Gastrocnemius medialis (tissue), 4 donors: ENCODE measurements at regions not wholly inside any gene's neighbourhood (a gene's known extent, or its start where the extent isn't known, plus 50 kb on each side); places are given as distances from the start of the nearest gene placed in this dataset.

Experiments
- ATAC-seq, 2 donors: fragments of 150-250 bp; one replicate each; pipeline ENCODE4 v1.9.1; 2016
- DNase-seq, 2 donors: peaks; one replicate each; pipeline ENCODE4 v3.0.0-alpha.2; 2019
- H3K27ac ChIP-seq, 4 donors: fragments of 200-600 bp; sonication (generic); 1 replicate in 1 of 4; 2 replicates in 3 of 4; pipeline ENCODE4 v1.5.1; 2016 to 2018; ENCODE audit warnings: mild to moderate bottlenecking in 2 of 4, moderate library complexity in 1 of 4
- H3K27me3 ChIP-seq, 3 donors: fragments of 200-600 bp; sonication (generic) in 2 of 3; 1 replicate in 1 of 3; 2 replicates in 2 of 3; pipeline versions ENCODE4 v1.5.1 to v1.6.0; 2016 to 2019; ENCODE audit warnings: mild to moderate bottlenecking in 1 of 3, moderate library complexity in 1 of 3
- H3K36me3 ChIP-seq, 2 donors: fragments of 200-600 bp; sonication (generic) in 1 of 2; one replicate each; pipeline ENCODE4 v1.5.1; 2017 to 2018
- H3K4me1 ChIP-seq, 2 donors: fragments of 200-600 bp; sonication (generic) in 1 of 2; one replicate each; pipeline ENCODE4 v1.5.1; 2016 to 2017; ENCODE audit warnings: mild to moderate bottlenecking in 2 of 2
- H3K4me3 ChIP-seq, 4 donors: fragments of 200-600 bp; sonication (generic) in 3 of 4; 1 replicate in 1 of 4; 2 replicates in 3 of 4; pipeline ENCODE4 v1.5.1; 2016 to 2019; ENCODE audit warnings: mild to moderate bottlenecking in 2 of 4
- H3K9me3 ChIP-seq, 3 donors: fragments of 200-600 bp; sonication (generic) in 2 of 3; 1 replicate in 1 of 3; 2 replicates in 2 of 3; pipeline ENCODE4 v1.5.1; 2016 to 2019
- POLR2A ChIP-seq, 2 donors: fragments of 450-650 bp; IDR thresholded peaks; one replicate each; pipeline ENCODE4 v1.6.1; 2017; ENCODE audit warnings: antibody characterized with exemption in 2 of 2, mild to moderate bottlenecking in 2 of 2, moderate library complexity in 2 of 2
- in situ Hi-C, 4 donors: fragments of 200-750 bp; cut with MboI; loops; one replicate each; pipeline versions ENCODE4 v1.15.0 to v1.8.0; 2017; ENCODE audit warnings: low sequenced_read_pairs in 4 of 4
- intact Hi-C: fragments of 100-400 bp; cut with DNase I; formaldehyde crosslinking; loops from one replicate; pipeline ENCODE4 v1.15.1; 2023; ENCODE audit warnings: low total_unique reads
- TF ChIP-seq, protein P1 (sequence below), 5 experiments: fragments of 450-650 bp in 3 of 5; fragments of 200-600 bp in 2 of 5; sonication (generic) in 2 of 5; IDR thresholded peaks in 4 of 5; conservative IDR thresholded peaks in 1 of 5; 1 replicate in 4 of 5; 2 replicates in 1 of 5; pipeline ENCODE4 v1.5.1; 2016 to 2019; ENCODE audit warnings: antibody characterized with exemption in 5 of 5, mild to moderate bottlenecking in 3 of 5, moderate library complexity in 3 of 5

DNA sequence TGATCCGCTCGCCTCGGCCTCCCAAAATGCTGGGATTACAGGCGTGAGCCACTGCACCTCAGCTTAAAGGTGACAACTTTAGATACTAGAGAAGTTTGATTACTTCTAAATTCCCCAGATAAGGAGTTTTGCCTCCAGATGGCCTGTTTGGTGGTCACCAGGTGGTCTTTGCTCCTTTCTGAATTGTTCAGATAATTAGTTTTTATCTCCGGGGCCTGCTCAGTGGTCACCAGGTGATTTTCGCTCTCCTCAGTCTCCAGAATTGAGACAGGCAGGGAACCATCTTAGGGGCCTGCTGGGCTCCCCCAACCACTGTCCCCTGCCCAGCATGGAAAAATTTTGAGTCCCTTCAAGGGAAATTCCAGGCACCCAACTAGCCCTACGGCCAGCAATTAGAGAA lies 62.6 kb downstream of the GPR6 start:
- ATAC-seq (no peak), DNase-seq (no peak)
- no peaks in the 10 kb centered on the region for H3K27me3 ChIP-seq
- no peak overlapping the region for H3K4me3 ChIP-seq
- no peak for TF ChIP-seq POLR2A (IDR thresholded peaks at IDR 0.05)
- TF ChIP-seq, protein P1, sequence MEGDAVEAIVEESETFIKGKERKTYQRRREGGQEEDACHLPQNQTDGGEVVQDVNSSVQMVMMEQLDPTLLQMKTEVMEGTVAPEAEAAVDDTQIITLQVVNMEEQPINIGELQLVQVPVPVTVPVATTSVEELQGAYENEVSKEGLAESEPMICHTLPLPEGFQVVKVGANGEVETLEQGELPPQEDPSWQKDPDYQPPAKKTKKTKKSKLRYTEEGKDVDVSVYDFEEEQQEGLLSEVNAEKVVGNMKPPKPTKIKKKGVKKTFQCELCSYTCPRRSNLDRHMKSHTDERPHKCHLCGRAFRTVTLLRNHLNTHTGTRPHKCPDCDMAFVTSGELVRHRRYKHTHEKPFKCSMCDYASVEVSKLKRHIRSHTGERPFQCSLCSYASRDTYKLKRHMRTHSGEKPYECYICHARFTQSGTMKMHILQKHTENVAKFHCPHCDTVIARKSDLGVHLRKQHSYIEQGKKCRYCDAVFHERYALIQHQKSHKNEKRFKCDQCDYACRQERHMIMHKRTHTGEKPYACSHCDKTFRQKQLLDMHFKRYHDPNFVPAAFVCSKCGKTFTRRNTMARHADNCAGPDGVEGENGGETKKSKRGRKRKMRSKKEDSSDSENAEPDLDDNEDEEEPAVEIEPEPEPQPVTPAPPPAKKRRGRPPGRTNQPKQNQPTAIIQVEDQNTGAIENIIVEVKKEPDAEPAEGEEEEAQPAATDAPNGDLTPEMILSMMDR (IDR thresholded peaks at IDR 0.05 in 4 of 5, conservative IDR thresholded peaks at IDR 0.05 in 1 of 5) = no peak
- intact Hi-C loops (no loop called here), in situ Hi-C loops (loop anchor here in 3 of 4 donors (10.0 to 25.0 kb wide), 2 partner anchors 336 to 503 kb away; no protein-coding TSS in a partner anchor)
- H3K27ac ChIP-seq = no peak overlapping the region
- peaks cover 0 to 4% (median 0%) of the 10 kb centered on the region in 3 donors for H3K9me3 ChIP-seq
- H3K36me3 ChIP-seq = no peaks in the 10 kb centered on the region
- no peaks in the 10 kb centered on the region for H3K4me1 ChIP-seq

DNA sequence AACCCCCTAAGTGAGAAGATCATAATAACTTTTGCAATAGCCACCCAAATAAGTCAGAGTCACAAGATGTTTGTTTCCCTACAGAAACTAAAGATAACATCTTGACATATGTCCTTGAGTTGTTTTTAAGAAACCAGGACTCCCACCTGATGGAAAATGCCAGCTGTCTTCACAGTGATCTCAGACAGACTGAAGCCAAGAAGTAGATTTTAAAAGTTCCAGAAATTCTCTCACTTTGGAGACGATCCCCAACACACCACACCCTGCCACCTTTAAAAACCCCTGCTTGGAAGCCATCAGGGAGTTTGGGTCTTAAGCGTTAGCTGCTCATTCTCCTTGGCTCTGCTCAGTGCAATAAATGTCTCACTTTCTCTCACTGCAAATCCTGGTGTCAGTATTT lies 63.0 kb downstream of the GPR6 start:
- intact Hi-C loops = no loop called here
- H3K36me3 ChIP-seq = no peaks in the 10 kb centered on the region
- TF ChIP-seq, protein P1 (IDR thresholded peaks at IDR 0.05 in 4 of 5, conservative IDR thresholded peaks at IDR 0.05 in 1 of 5) = no peak
- no peak for TF ChIP-seq POLR2A (IDR thresholded peaks at IDR 0.05)
- no peak overlapping the region for H3K27ac ChIP-seq
- ATAC-seq (no peak), DNase-seq (no peak)
- H3K4me3 ChIP-seq = no peak overlapping the region
- in situ Hi-C loops = loop anchor here in 3 of 4 donors (10.0 to 25.0 kb wide), 2 partner anchors 336 to 504 kb away; no protein-coding TSS in a partner anchor
- no peaks in the 10 kb centered on the region for H3K27me3 ChIP-seq
- H3K4me1 ChIP-seq = no peaks in the 10 kb centered on the region
- peaks cover 0 to 4% (median 0%) of the 10 kb centered on the region in 3 donors for H3K9me3 ChIP-seq

DNA sequence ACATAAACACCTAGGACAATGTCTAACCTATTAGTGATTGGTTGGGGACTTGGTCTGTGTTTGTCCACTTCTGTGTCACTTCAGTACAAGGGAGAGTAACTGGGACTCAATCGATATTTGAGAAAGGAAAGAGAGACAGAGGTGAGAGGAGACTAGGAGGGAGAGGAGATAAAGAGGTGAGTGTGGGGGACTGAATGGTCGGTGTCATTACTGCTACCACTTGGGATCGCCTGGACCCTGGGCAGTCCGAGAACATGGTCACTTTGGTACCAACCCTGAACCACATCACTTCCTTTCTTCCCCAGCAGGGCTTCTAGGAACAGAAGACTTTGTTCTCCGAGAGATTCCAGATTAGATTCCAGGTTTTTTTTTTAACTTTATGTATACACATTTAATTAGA lies 63.7 kb downstream of the GPR6 start:
- intact Hi-C loops = no loop called here

DNA sequence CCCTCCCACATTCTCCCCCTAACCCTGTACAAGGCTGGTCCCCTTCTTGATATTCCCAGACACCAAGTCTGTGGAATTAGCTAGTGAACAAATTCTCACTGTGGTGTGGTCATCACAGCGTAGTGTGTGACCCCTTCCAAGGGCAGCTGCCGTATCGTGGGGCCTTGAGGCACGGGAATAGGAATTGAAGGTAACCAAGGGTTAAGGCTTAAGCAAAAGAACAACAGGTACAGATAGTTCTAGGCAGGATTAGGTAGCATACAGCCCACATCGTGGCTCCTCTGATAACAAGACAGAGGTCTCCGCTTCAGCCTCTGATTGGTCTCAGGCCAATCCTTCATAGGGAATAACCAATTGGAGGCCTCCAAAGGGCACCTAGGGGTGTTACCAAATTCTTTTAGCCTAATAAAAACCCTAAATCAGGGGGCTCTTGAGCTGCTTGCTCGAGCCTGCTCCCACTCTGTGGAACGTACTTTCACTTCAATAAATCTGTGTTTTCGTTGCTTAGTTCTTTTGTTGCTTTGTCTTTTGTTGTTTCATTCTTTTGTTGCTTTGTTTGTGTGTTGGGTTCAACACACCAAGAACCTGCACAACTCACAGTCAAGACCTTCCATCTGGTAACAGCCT lies 64.7 kb downstream of the GPR6 start:
- no peak overlapping the region for H3K4me3 ChIP-seq
- H3K27ac ChIP-seq = no peak overlapping the region
- in situ Hi-C loops (loop anchor here in 3 of 4 donors (10.0 to 25.0 kb wide), 2 partner anchors 338 to 505 kb away; no protein-coding TSS in a partner anchor), intact Hi-C loops (no loop called here)
- H3K36me3 ChIP-seq = no peaks in the 10 kb centered on the region
- H3K27me3 ChIP-seq = no peaks in the 10 kb centered on the region
- H3K9me3 ChIP-seq = peaks cover 0 to 4% (median 0%) of the 10 kb centered on the region in 3 donors
- ATAC-seq (no peak), DNase-seq (no peak)
- no peak for TF ChIP-seq POLR2A (IDR thresholded peaks at IDR 0.05)
- TF ChIP-seq, protein P1 (IDR thresholded peaks at IDR 0.05 in 4 of 5, conservative IDR thresholded peaks at IDR 0.05 in 1 of 5) = no peak
- no peaks in the 10 kb centered on the region for H3K4me1 ChIP-seq

More for the DNA sequence above, 63.7 kb downstream of the GPR6 start:
- H3K4me1 ChIP-seq = no peaks in the 10 kb centered on the region
- ATAC-seq (no peak), DNase-seq (no peak)
- H3K36me3 ChIP-seq = no peaks in the 10 kb centered on the region
- H3K27me3 ChIP-seq = no peaks in the 10 kb centered on the region
- H3K27ac ChIP-seq = no peak overlapping the region
- H3K4me3 ChIP-seq = no peak overlapping the region
- TF ChIP-seq, protein P1 (IDR thresholded peaks at IDR 0.05 in 4 of 5, conservative IDR thresholded peaks at IDR 0.05 in 1 of 5) = no peak
- no peak for TF ChIP-seq POLR2A (IDR thresholded peaks at IDR 0.05)
- peaks cover 0 to 4% (median 0%) of the 10 kb centered on the region in 3 donors for H3K9me3 ChIP-seq
- in situ Hi-C loops = loop anchor here in 3 of 4 donors (10.0 to 25.0 kb wide), 2 partner anchors 337 to 505 kb away; no protein-coding TSS in a partner anchor
